Mesenchymal stem cell (in vitro differentiated cells and primary cell): ENCODE measurements at regions not wholly inside any gene's neighbourhood (a gene's known extent, or its start where the extent isn't known, plus 50 kb on each side); places are given as distances from the start of the nearest gene placed in this dataset.

Experiments
- DNase-seq: peaks from one replicate; pipeline ENCODE4 v3.0.0-alpha.2; 2013
- H2AFZ ChIP-seq: one replicate; pipeline ENCODE4 v1.6.1; 2013; ENCODE audit warnings: low read depth, mild to moderate bottlenecking, control low read depth, inconsistent platforms, low read length, moderate library complexity
- H2AK5ac ChIP-seq: 2 replicates; pipeline ENCODE4 v1.6.1; 2013; ENCODE audit warnings: low read length, moderate library complexity, mild to moderate bottlenecking, inconsistent platforms; ENCODE audit not compliant: severe bottlenecking
- H2BK120ac ChIP-seq: one replicate; pipeline ENCODE4 v1.6.1; 2013; ENCODE audit warnings: low read depth, mild to moderate bottlenecking, inconsistent platforms, low read length, moderate library complexity
- H2BK12ac ChIP-seq, 2 experiments: one replicate each; pipeline ENCODE4 v1.6.1; 2013; ENCODE audit warnings: inconsistent platforms in 2 of 2, low read length in 2 of 2, mild to moderate bottlenecking in 2 of 2, moderate library complexity in 2 of 2, control low read depth in 1 of 2
- H2BK15ac ChIP-seq: one replicate; pipeline ENCODE4 v1.6.1; 2013; ENCODE audit warnings: mild to moderate bottlenecking, low read depth, inconsistent platforms; ENCODE audit not compliant: poor library complexity, severe bottlenecking
- H2BK5ac ChIP-seq: 2 replicates; pipeline ENCODE4 v1.6.1; 2013; ENCODE audit warnings: low read depth, mild to moderate bottlenecking, low read length, control low read depth, inconsistent platforms; ENCODE audit not compliant: poor library complexity, severe bottlenecking
- H3K14ac ChIP-seq, 2 experiments: one replicate each; pipeline ENCODE4 v1.6.1; 2013; ENCODE audit warnings: inconsistent platforms in 2 of 2, low read length in 2 of 2, control low read depth in 1 of 2, mild to moderate bottlenecking in 1 of 2, moderate library complexity in 1 of 2
- H3K18ac ChIP-seq, 2 experiments: one replicate each; pipeline ENCODE4 v1.6.1; 2013; ENCODE audit warnings: inconsistent platforms in 2 of 2, low read length in 2 of 2, control low read depth in 1 of 2, low read depth in 1 of 2, mild to moderate bottlenecking in 1 of 2
- H3K23ac ChIP-seq, 2 experiments: one replicate each; pipeline ENCODE4 v1.6.1; 2013; ENCODE audit warnings: inconsistent platforms in 2 of 2, low read length in 2 of 2, mild to moderate bottlenecking in 2 of 2, moderate library complexity in 2 of 2, control low read depth in 1 of 2
- H3K27ac ChIP-seq: 2 replicates; pipeline ENCODE4 v1.5.1; 2013; ENCODE audit warnings: mild to moderate bottlenecking, moderate library complexity, low read length, control low read depth, inconsistent platforms; ENCODE audit not compliant: poor library complexity, severe bottlenecking
- H3K27me3 ChIP-seq, 2 experiments: 2 replicates each; pipeline versions ENCODE4 v1.6.1 to v1.7.0; 2013; ENCODE audit warnings: low read length in 2 of 2, mild to moderate bottlenecking in 2 of 2, moderate library complexity in 2 of 2, control low read depth in 1 of 2, inconsistent platforms in 1 of 2; ENCODE audit not compliant: control insufficient read depth in 1 of 2, insufficient read depth in 1 of 2
- H3K36me3 ChIP-seq, 2 experiments: 2 replicates each; pipeline versions ENCODE4 v1.6.1 to v1.7.0; 2013; ENCODE audit warnings: low read length in 2 of 2, control low read depth in 1 of 2, inconsistent platforms in 1 of 2, low read depth in 1 of 2, mild to moderate bottlenecking in 1 of 2; ENCODE audit not compliant: insufficient read depth in 2 of 2, control insufficient read depth in 1 of 2
- H3K4ac ChIP-seq, 2 experiments: one replicate each; pipeline ENCODE4 v1.6.1; 2013; ENCODE audit warnings: inconsistent platforms in 2 of 2, low read length in 2 of 2, mild to moderate bottlenecking in 2 of 2, moderate library complexity in 2 of 2, control low read depth in 1 of 2, low read depth in 1 of 2
- H3K4me1 ChIP-seq: 2 replicates; pipeline ENCODE4 v1.6.1; 2013; ENCODE audit warnings: low read depth, low read length, control low read depth; ENCODE audit not compliant: control insufficient read depth, insufficient read depth
- H3K4me2 ChIP-seq: 2 replicates; pipeline ENCODE4 v1.6.1; 2013; ENCODE audit warnings: low read length, mild to moderate bottlenecking, inconsistent platforms; ENCODE audit not compliant: poor library complexity, severe bottlenecking
- H3K4me3 ChIP-seq, 2 experiments: 2 replicates each; pipeline versions ENCODE4 v1.5.1 to v1.7.0; 2013; ENCODE audit warnings: low read length in 2 of 2, mild to moderate bottlenecking in 2 of 2, control low read depth in 1 of 2, low read depth in 1 of 2; ENCODE audit not compliant: insufficient read depth in 1 of 2
- H3K79me1 ChIP-seq: replicated peaks from 2 replicates; pipeline ENCODE4 v1.6.1; 2013; ENCODE audit warnings: mild to moderate bottlenecking, control low read depth, low read length, inconsistent platforms; ENCODE audit not compliant: poor library complexity, severe bottlenecking
- H3K9ac ChIP-seq: 2 replicates; pipeline ENCODE4 v1.7.0; 2013; ENCODE audit warnings: mild to moderate bottlenecking, low read length, moderate library complexity
- H3K9me3 ChIP-seq: 2 replicates; pipeline ENCODE4 v1.7.0; 2013; ENCODE audit warnings: mild to moderate bottlenecking, low read length; ENCODE audit not compliant: control insufficient read depth
- H4K8ac ChIP-seq: one replicate; pipeline ENCODE4 v1.6.1; 2013; ENCODE audit warnings: inconsistent platforms, mild to moderate bottlenecking, low read length, moderate library complexity
- H4K91ac ChIP-seq: one replicate; pipeline ENCODE4 v1.6.1; 2013; ENCODE audit warnings: mild to moderate bottlenecking, low read length, inconsistent platforms
- WGBS: methylation state at CpG from one replicate; pipeline ENCODE4 v1.1.7; 2013; ENCODE audit warnings: mixed read lengths; 5-methylcytosine and 5-hydroxymethylcytosine counted together

DNA sequence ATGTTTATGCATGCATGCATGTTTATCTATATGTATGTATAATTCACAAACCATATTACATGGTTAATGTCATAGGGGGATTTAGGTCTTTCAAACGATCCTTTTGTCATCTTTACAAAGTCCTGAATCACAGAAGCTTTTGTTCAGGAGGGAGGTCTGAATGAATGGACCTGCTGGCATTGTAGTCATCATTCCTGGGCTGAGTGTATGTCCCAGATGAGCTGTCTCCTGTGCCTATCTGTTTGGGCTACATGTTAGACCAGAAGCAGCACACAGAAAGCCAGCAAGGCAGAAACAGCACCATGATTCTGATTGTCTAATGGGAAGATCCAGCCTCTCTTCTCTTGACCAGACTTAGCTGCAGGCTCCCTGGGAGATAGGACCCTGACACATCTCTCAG lies 69.5 kb downstream of the ADM start:
- Histone ChIP-seq H4K91ac (no peak overlapping the region), H2AFZ (no peak overlapping the region), H3K18ac (no peak overlapping the region), H3K4me3 (peak overlapping the region in 1 of 2 experiments; percentile 53), H2AK5ac (no peak overlapping the region), H3K9ac (peak overlapping the region; percentile 82), H4K8ac (no peak overlapping the region), H3K36me3 (no peaks in the 10 kb centered on the region), H3K27me3 (no peaks in the 10 kb centered on the region), H2BK120ac (no peak overlapping the region), H3K4me2 (no peak overlapping the region), H2BK12ac (no peak overlapping the region), H2BK5ac (no peak overlapping the region), H3K9me3 (no peaks in the 10 kb centered on the region), H3K79me1 (no peaks in the 10 kb centered on the region), H3K14ac (no peak overlapping the region), H2BK15ac (no peak overlapping the region), H3K27ac (no peak overlapping the region), H3K23ac (no peak overlapping the region), H3K4me1 (peaks cover 2% of the 10 kb centered on the region), H3K4ac (no peak overlapping the region)
- WGBS, result 67% methylated on average over 1 of the region's 1 CpG
- DNase-seq, result no peak

GRCh38 chr11:10375280-10375971 lies 70.6 kb downstream of the ADM start:
- no peak overlapping the region for H3K27ac ChIP-seq
- no peak overlapping the region for H2BK5ac ChIP-seq
- 87% methylated on average over 5 of the region's 5 CpGs for WGBS
- H4K8ac ChIP-seq, result no peak overlapping the region
- H3K4me3 ChIP-seq, result peak overlapping the region in 1 of 2 experiments; percentile 53
- no peak overlapping the region for H3K14ac ChIP-seq
- H3K9me3 ChIP-seq, result no peaks in the 10 kb centered on the region
- no peak overlapping the region for H2AFZ ChIP-seq
- no peaks in the 10 kb centered on the region for H3K27me3 ChIP-seq
- no peaks in the 10 kb centered on the region for H3K36me3 ChIP-seq
- no peak overlapping the region for H4K91ac ChIP-seq
- DNase-seq, result no peak
- H2BK12ac ChIP-seq, result no peak overlapping the region
- no peaks in the 10 kb centered on the region for H3K79me1 ChIP-seq
- H3K18ac ChIP-seq, result no peak overlapping the region
- H3K4me1 ChIP-seq, result peaks cover 2% of the 10 kb centered on the region
- no peak overlapping the region for H2AK5ac ChIP-seq
- H2BK120ac ChIP-seq, result no peak overlapping the region
- no peak overlapping the region for H3K4ac ChIP-seq
- H3K23ac ChIP-seq, result no peak overlapping the region
- H3K9ac ChIP-seq, result peak overlapping the region; percentile 82
- H2BK15ac ChIP-seq, result no peak overlapping the region
- H3K4me2 ChIP-seq, result no peak overlapping the region

- H3K36me3 ChIP-seq, result no peaks in the 10 kb centered on the region
- H2BK5ac ChIP-seq, result no peak overlapping the region
- H3K4me1 ChIP-seq, result peaks cover 2% of the 10 kb centered on the region
- no peak overlapping the region for H3K27ac ChIP-seq
- H2AK5ac ChIP-seq, result no peak overlapping the region
- WGBS, result 90% methylated on average over 6 of the region's 6 CpGs
- H2BK12ac ChIP-seq, result no peak overlapping the region
- no peak overlapping the region for H3K23ac ChIP-seq
- no peak overlapping the region for H3K18ac ChIP-seq
- H2BK15ac ChIP-seq, result no peak overlapping the region
- H3K4ac ChIP-seq, result no peak overlapping the region
- H3K79me1 ChIP-seq, result no peaks in the 10 kb centered on the region
- H2AFZ ChIP-seq, result no peak overlapping the region
- no peak for DNase-seq
- H3K4me3 ChIP-seq, result peak overlapping the region in 1 of 2 experiments; percentile 53
- H3K14ac ChIP-seq, result no peak overlapping the region
- H3K27me3 ChIP-seq, result no peaks in the 10 kb centered on the region
- no peak overlapping the region for H4K8ac ChIP-seq
- H3K9me3 ChIP-seq, result no peaks in the 10 kb centered on the region
- H4K91ac ChIP-seq, result no peak overlapping the region
- H3K9ac ChIP-seq, result peak overlapping the region; percentile 82
- no peak overlapping the region for H2BK120ac ChIP-seq
- H3K4me2 ChIP-seq, result no peak overlapping the region
These were observed 71.2 kb downstream of the ADM start for GRCh38 chr11:10376061-10376460.

- H3K14ac ChIP-seq, result no peak overlapping the region
- no peaks in the 10 kb centered on the region for H3K36me3 ChIP-seq
- no peak overlapping the region for H2AFZ ChIP-seq
- peaks cover 2% of the 10 kb centered on the region for H3K4me1 ChIP-seq
- no peaks in the 10 kb centered on the region for H3K9me3 ChIP-seq
- H3K18ac ChIP-seq, result no peak overlapping the region
- H2BK120ac ChIP-seq, result no peak overlapping the region
- no peak overlapping the region for H4K8ac ChIP-seq
- H4K91ac ChIP-seq, result no peak overlapping the region
- H3K9ac ChIP-seq, result no peak overlapping the region
- no peak overlapping the region for H3K27ac ChIP-seq
- no peak overlapping the region for H2BK5ac ChIP-seq
- H3K79me1 ChIP-seq, result no peaks in the 10 kb centered on the region
- no peak for DNase-seq
- H3K27me3 ChIP-seq, result no peaks in the 10 kb centered on the region
- no peak overlapping the region for H3K23ac ChIP-seq
- no peak overlapping the region for H3K4ac ChIP-seq
- H2BK12ac ChIP-seq, result no peak overlapping the region
- H2BK15ac ChIP-seq, result no peak overlapping the region
- H3K4me2 ChIP-seq, result no peak overlapping the region
- H3K4me3 ChIP-seq, result no peak overlapping the region
- no peak overlapping the region for H2AK5ac ChIP-seq
These were observed 72.3 kb downstream of the ADM start for GRCh38 chr11:10377183-10377582.
